Skeletal muscle satellite cell (primary cell): ENCODE measurements at regions not wholly inside any gene's neighbourhood (a gene's known extent, or its start where the extent isn't known, plus 50 kb on each side); places are given as distances from the start of the nearest gene placed in this dataset.

Experiments
- H3K27me3 ChIP-seq: 2 replicates; pipeline ENCODE4 v1.7.0; 2013; ENCODE audit warnings: low read length; ENCODE audit not compliant: control insufficient read depth, insufficient read depth
- H3K36me3 ChIP-seq: 2 replicates; pipeline ENCODE4 v1.7.0; 2013; ENCODE audit warnings: mild to moderate bottlenecking, control low read depth, low read length; ENCODE audit not compliant: insufficient read depth
- H3K4me1 ChIP-seq: 2 replicates; pipeline ENCODE4 v1.7.0; 2013; ENCODE audit warnings: low read length; ENCODE audit not compliant: control insufficient read depth, insufficient read depth
- H3K4me2 ChIP-seq: 2 replicates; pipeline ENCODE4 v1.7.0; 2013; ENCODE audit warnings: mild to moderate bottlenecking, low read length
- H3K4me3 ChIP-seq: 2 replicates; pipeline ENCODE4 v1.7.0; 2013; ENCODE audit warnings: low read length
- H3K9ac ChIP-seq: 2 replicates; pipeline ENCODE4 v1.7.0; 2013; ENCODE audit warnings: mild to moderate bottlenecking, low read depth, low read length, moderate library complexity
- H3K9me3 ChIP-seq: replicated peaks from 2 replicates; pipeline ENCODE4 v1.7.0; 2013; ENCODE audit warnings: mild to moderate bottlenecking, control low read depth, low read length

DNA sequence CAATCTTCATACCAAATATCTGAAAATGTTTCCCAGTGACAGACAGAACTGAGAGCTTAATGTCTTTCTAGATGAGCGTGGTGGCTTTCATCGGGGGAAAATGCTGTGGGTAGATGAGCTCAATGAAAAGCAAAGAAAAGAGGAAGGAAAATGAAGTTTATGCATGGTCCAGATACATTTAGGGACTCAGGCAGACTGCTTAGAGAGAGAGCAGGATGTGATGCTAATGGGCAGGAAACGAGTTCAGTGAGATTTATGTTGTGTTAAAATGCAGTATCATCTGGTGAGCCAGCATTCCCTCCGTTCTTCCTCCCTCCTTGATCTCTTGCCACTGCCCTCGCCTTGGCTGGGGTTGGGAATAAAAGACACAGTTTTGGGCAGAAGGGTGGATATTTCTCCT, 229.2 kb downstream of the GBA3 start:
- no peaks in the 10 kb centered on the region for H3K36me3 ChIP-seq
- no peak overlapping the region for H3K4me3 ChIP-seq
- no peaks in the 10 kb centered on the region for H3K9me3 ChIP-seq
- no peaks in the 10 kb centered on the region for H3K4me1 ChIP-seq
- no peak overlapping the region for H3K4me2 ChIP-seq
- H3K27me3 ChIP-seq: peaks cover 4% of the 10 kb centered on the region
- H3K9ac ChIP-seq: no peak overlapping the region

DNA sequence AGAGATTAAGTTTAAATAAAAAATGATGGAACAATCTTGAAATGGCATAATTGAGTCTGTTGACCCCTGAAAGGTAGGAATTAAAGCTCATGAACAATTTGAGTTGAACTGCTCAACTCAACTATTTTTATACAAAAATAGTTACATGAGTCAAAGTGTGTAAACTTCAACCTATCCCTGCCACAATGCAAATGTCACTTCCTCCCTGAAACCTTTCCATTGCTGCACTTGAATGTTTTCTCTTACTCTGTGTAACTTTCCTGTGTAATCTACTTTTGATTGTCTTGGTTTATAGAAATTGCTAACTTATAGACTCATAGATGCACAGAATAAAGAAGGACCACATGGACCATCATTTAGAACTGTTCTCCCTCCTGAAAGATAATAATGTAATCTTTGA, 218.5 kb downstream of the GBA3 start:
- Histone ChIP-seq H3K4me3 (no peak overlapping the region), H3K27me3 (no peaks in the 10 kb centered on the region), H3K36me3 (no peaks in the 10 kb centered on the region), H3K4me2 (no peak overlapping the region), H3K9me3 (no peaks in the 10 kb centered on the region), H3K9ac (no peak overlapping the region), H3K4me1 (no peaks in the 10 kb centered on the region)

DNA sequence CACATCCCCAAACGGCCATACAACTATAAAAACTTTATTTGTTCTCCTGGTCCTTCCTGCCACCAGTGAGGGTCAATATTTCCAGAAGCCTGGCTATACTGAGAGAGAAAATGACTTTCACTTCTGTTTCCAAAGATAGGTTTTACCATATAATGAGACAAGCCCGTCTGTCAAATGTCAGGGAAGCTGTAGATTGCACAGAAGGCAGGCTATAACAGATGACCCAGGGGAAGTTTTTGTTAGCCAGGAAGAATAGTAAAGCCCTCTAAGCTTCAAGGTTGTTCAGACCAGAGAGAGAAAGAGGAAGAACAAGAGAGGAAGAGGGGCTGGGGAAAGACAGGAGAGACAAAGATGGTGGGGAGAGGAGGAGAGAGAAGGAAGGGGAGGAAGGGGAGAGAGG, 217.5 kb downstream of the GBA3 start:
- no peak overlapping the region for H3K9ac ChIP-seq
- H3K36me3 ChIP-seq: no peaks in the 10 kb centered on the region
- no peaks in the 10 kb centered on the region for H3K9me3 ChIP-seq
- no peak overlapping the region for H3K4me3 ChIP-seq
- no peaks in the 10 kb centered on the region for H3K4me1 ChIP-seq
- H3K27me3 ChIP-seq: no peaks in the 10 kb centered on the region
- H3K4me2 ChIP-seq: no peak overlapping the region

DNA sequence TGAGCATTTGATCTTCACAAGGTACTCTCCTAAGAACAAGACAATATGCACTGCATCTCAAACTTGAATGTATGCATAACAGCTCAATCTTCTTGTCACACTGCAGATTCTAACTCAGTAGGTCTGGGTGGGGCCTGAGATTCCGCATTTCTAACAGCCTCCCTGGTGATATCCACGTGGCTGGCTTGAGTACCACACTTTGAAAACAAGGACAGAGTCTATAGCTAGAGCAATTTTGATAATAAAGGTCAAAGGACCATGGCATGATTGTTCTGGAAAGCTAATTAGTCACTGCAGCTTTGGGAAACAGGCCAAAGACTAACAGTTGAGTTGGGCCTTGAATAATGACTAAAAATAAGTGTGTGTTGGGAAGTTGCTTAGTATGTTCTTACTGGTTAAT, 213.3 kb downstream of the GBA3 start:
- no peak overlapping the region for H3K4me2 ChIP-seq
- H3K4me1 ChIP-seq: no peaks in the 10 kb centered on the region
- H3K9ac ChIP-seq: no peak overlapping the region
- H3K36me3 ChIP-seq: no peaks in the 10 kb centered on the region
- H3K9me3 ChIP-seq: no peaks in the 10 kb centered on the region
- H3K4me3 ChIP-seq: no peak overlapping the region
- H3K27me3 ChIP-seq: no peaks in the 10 kb centered on the region

DNA sequence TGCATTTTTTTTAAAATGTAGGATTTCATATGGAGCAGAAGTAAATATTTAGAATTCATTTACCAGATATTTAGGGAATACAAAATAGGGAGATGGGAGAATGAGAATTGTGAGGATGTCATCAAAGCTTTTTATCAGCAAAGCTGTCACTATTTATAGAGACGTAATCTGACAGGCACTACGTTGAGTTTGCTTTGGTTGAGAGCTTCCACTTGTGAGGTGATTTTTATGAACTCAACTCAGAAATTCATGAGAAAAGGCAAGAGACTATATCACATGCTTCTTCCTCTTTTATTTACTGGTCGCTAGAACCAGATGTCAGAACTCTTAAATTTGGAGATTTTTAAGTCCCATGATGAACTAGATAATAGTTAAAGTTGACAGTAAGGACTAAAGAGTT, 211.2 kb downstream of the GBA3 start:
- no peak overlapping the region for H3K9ac ChIP-seq
- no peak overlapping the region for H3K4me2 ChIP-seq
- no peaks in the 10 kb centered on the region for H3K36me3 ChIP-seq
- H3K4me1 ChIP-seq: no peaks in the 10 kb centered on the region
- H3K4me3 ChIP-seq: no peak overlapping the region
- no peaks in the 10 kb centered on the region for H3K27me3 ChIP-seq
- no peaks in the 10 kb centered on the region for H3K9me3 ChIP-seq

DNA sequence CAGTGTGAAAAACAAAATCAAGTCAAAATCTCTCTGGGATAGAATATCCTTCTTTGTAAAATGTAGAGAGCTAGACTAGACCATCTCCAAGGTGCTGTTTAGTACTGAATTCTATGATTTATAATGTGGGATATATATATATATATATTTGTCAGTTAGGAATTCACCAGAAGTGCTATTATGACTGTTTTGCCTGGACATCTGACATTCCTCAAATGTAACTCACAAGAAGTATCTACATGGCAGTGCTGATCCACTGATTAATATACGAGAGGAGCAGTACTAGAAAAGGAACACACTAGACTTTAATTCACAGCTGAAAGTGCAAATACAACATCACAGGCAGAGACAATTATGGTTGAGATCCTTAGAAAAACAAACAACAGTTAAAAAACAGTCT, 208.9 kb downstream of the GBA3 start:
- Histone ChIP-seq H3K4me2 (no peak overlapping the region), H3K36me3 (no peaks in the 10 kb centered on the region), H3K9ac (no peak overlapping the region), H3K9me3 (no peaks in the 10 kb centered on the region), H3K27me3 (peaks cover 7% of the 10 kb centered on the region), H3K4me3 (no peak overlapping the region), H3K4me1 (no peaks in the 10 kb centered on the region)

DNA sequence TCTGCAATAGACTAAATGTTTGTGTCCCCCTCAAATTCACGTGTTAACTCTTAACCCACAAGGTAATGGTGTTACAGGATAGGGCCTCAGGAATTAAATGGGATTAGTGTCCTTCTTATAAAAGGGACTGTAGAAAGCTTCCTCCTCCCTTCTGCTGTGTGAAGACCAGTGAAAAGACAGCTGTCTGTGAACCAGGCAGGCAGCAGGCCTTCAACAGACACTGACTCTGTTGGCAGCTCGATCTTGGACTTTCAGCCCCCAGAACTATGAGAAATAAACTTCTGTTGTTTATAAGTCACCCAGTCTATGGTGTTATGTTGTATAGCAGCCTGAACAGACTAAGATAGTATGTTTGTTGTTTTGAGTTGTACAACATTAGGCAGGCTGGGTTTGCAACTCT, 208.1 kb downstream of the GBA3 start:
- no peak overlapping the region for H3K4me2 ChIP-seq
- H3K36me3 ChIP-seq: no peaks in the 10 kb centered on the region
- H3K4me1 ChIP-seq: no peaks in the 10 kb centered on the region
- H3K4me3 ChIP-seq: no peak overlapping the region
- no peak overlapping the region for H3K9ac ChIP-seq
- peaks cover 7% of the 10 kb centered on the region for H3K27me3 ChIP-seq
- no peaks in the 10 kb centered on the region for H3K9me3 ChIP-seq

DNA sequence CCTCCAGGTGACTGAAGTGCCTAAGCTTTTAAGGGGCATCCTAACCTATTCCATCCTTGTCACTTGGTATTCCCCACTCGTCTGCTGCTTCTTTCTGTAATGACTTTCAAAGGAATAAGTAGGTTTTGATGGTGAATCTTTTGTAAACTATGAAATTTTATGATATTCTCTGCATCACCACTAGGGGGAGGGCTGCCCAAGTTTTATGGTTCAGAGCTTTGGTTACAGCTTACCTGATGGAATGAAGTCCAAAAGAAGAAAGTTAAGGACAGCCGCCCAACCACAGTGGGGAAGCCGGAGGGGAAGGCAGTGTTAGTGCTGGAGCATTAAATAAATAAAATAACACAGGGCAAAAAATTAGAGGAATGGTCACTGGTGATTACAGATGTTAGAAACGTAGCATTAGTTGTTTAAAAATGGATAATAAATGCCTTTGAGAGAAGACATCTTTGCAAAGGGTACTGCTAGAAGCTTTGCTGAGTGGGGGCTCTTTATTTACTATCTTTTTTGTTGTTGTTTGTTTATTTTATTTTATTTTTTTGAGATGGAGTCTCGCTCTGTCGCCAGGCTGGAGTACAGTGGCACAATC, 204.9 kb downstream of the GBA3 start:
- H3K4me3 ChIP-seq: no peak overlapping the region
- H3K27me3 ChIP-seq: peaks cover 7% of the 10 kb centered on the region
- H3K9ac ChIP-seq: no peak overlapping the region
- H3K9me3 ChIP-seq: no peaks in the 10 kb centered on the region
- no peaks in the 10 kb centered on the region for H3K4me1 ChIP-seq
- H3K36me3 ChIP-seq: no peaks in the 10 kb centered on the region
- H3K4me2 ChIP-seq: no peak overlapping the region

DNA sequence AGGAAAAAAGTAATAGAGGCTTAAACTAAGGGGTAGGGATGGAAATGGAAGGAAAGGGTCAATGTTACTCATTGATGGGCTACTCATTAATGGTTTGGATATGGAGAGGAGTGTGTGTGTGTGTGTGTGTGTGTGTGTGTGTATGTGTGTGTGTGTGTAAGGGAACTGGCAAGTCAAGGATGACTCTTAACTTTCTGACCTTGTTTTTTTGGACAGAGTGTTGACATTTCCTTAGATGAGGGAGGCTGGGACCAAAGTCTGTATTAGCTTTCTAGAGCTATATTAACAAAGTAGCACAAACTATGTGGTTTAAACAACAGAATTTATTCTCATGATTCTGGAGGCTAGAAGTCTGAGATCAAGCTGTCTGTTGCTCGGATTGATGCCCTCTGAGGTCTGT, 202.7 kb downstream of the GBA3 start:
- H3K4me1 ChIP-seq: no peaks in the 10 kb centered on the region
- H3K4me2 ChIP-seq: no peak overlapping the region
- H3K9me3 ChIP-seq: no peaks in the 10 kb centered on the region
- no peak overlapping the region for H3K4me3 ChIP-seq
- peaks cover 7% of the 10 kb centered on the region for H3K27me3 ChIP-seq
- no peaks in the 10 kb centered on the region for H3K36me3 ChIP-seq
- H3K9ac ChIP-seq: no peak overlapping the region

DNA sequence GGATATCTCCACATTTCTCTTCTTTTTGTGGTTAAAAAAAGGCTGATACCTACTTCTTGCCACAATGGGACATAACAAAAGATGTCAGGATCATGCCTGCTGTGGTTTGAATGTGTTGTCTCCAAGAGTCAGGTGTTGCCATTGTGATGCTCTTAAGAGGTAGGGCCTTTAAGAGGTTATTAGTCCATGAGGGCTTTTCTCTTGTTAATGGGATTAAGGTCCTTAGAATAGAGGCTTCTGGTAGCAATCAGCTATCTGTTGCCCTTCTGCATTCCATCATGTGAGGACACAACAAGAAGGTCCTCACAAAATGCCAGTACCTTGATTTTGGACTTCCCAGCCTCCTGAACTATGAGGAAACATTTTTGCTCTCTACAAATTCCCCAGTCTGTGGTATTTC, 191.4 kb downstream of the GBA3 start:
- H3K4me1 ChIP-seq: no peaks in the 10 kb centered on the region
- H3K9ac ChIP-seq: no peak overlapping the region
- H3K27me3 ChIP-seq: no peaks in the 10 kb centered on the region
- no peaks in the 10 kb centered on the region for H3K9me3 ChIP-seq
- no peak overlapping the region for H3K4me2 ChIP-seq
- H3K36me3 ChIP-seq: no peaks in the 10 kb centered on the region
- H3K4me3 ChIP-seq: no peak overlapping the region

DNA sequence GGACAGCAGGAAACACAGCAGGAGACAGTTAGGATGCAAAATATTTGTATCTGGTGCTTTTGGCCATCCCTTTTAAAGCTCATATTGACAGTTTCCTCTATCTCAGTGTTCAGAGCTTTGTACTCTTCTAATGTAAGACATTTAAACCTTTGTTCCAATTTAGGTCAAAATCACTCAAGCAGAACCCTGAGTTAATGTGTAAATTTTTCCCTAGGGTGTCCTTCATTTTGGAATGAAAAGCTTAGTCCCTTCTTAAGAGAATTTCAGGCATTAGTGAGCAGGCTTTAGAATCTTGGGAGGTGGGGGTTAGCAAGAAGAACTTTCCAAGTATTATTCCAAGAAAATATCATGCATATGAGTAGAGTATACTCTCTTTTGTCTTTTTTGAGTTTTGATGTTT, 188.7 kb downstream of the GBA3 start:
- Histone ChIP-seq H3K27me3 (no peaks in the 10 kb centered on the region), H3K4me2 (no peak overlapping the region), H3K9me3 (no peaks in the 10 kb centered on the region), H3K9ac (no peak overlapping the region), H3K36me3 (no peaks in the 10 kb centered on the region), H3K4me1 (no peaks in the 10 kb centered on the region), H3K4me3 (no peak overlapping the region)

DNA sequence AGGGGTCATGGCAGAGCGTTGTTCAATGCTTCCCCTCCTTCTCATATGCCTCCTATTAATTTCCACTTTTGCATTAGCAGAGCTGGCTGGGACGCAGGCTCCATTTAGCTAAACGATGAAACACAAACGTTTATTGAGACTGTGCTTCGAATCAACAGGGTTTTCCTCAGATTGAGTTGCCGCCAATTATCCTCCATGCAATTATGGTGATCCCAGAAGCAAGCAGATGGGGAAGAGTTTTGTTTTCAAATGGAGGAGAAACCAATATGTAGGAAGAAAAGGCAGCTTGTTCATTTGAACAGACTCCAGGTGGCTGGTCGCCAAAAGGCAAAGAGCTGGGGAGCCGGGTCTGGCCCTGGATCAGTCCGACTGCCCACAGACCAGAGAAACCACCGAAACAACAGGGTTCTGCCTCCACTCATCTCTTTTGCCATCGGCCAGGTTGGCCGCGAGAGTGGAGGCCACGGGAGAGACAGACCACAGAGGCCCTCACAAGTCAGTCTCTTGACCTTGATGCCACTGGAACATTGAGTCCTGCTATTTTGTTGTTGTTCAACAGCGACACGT, 184.8 kb downstream of the GBA3 start:
- H3K4me3 ChIP-seq: no peak overlapping the region
- H3K4me1 ChIP-seq: no peaks in the 10 kb centered on the region
- H3K4me2 ChIP-seq: no peak overlapping the region
- no peak overlapping the region for H3K9ac ChIP-seq
- no peaks in the 10 kb centered on the region for H3K27me3 ChIP-seq
- no peaks in the 10 kb centered on the region for H3K9me3 ChIP-seq
- no peaks in the 10 kb centered on the region for H3K36me3 ChIP-seq
